HG03280 (cell line): ENCODE measurements at regions not wholly inside any gene's neighbourhood (a gene's known extent, or its start where the extent isn't known, plus 50 kb on each side); places are given as distances from the start of the nearest gene placed in this dataset.

ENCODE experiments used
- ATAC-seq: cut with Tn5 transposase; IDR thresholded peaks from one replicate; pipeline ENCODE4 v1.9.1; 2021; ENCODE audit warnings: mild to moderate bottlenecking, moderate library complexity; ENCODE audit not compliant: unreplicated experiment

DNA sequence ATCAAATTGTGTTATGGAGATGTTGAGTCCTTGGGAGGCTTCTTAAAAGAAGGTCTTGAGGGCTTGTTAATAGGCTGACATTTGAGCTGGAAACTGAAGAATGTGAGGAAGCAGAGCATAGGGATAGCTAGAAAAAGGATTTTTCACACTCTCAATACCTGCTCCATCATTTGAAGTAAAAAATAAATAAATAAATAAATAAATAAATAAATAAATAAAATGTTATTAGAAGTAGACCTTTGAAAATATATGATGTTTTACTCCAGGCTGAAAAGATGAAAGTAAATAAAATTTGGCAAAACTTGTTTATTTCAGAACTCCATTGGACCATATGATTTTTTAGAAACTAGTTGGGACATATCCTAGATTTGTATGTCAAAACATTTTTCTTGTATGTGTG, 1757.8 kb upstream of the TENM3 start:
- ATAC-seq = no peak

DNA sequence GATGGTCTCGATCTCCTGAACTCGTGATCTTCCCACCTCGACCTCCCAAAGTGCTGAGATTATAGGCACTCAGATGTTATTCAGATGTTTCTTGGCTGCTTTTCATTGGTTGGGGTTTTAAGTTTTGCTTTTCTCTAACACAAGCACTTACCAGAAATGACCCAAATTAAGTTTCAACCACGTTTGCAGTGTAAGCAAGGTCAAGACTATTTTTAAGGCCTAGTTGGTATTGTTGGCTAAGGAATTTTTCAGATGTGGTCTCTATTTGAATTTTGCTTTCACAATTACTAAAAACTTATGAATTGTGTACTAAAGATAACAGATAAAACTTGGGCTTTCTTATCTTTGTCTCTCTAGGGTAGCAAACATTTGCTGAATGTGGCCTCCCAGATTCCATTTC, 1756.9 kb upstream of the TENM3 start:
- no peak for ATAC-seq

- no peak for ATAC-seq
These were observed 1753.4 kb upstream of the TENM3 start for GRCh38 chr4:180489787-180490186.

GRCh38 chr4:180491210-180491609, 1752.0 kb upstream of the TENM3 start:
- ATAC-seq = no peak

- ATAC-seq = no peak
These were observed 1749.9 kb upstream of the TENM3 start for GRCh38 chr4:180493299-180493698.

GRCh38 chr4:180500154-180500553, 1743.0 kb upstream of the TENM3 start:
- ATAC-seq = no peak

DNA sequence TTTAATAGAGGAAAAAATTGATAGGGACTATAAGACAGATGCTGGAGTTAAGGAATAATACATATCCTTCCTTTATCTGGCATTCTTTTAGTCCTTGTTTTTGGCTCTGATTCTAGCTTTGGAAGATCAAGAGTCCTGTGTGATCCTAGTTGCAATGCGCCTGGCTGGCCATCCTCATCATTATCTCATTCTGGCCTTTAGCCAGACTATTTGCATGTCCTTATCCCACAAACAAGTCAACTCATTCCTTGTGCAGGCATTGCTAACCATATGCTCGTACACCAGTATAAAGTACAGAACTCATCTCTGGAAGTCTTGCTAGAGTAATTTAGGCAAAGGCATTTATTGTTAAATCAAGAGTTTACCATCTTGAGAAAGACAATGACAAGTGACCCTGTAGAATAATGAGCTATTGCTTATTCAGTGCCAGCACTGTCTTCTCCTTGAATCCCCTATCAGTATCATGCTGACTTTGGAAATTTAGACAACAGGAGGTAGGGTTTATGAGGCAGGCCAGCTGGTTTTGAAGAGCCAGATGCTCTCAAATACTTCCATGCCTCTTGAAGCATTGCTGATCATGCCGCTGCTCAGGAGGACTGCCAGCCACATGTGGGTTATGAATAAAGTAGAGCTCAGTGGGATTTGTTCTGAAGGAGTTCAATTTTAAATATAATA, 1730.3 kb upstream of the TENM3 start:
- no peak for ATAC-seq

DNA sequence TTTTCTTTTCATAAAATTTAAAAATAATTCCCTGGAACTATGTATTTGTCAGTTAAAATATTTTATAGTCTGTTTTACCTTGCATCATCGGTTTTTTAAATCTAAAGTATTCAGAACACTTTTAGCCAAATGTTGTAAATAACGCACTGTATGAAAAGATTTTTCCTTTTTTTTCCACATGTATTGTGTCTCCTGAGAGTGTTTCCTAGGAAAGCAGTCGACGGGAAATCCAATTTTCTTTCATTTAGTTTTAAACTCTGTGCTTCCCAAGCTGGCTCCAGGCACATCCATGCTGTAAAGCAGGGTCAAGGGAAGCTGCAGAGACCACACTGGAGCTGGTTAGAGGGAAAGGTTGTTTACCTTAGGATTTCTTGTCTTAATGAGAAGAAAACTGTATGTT, 1724.3 kb upstream of the TENM3 start:
- no peak for ATAC-seq

- ATAC-seq = no peak
These were observed 1722.0 kb upstream of the TENM3 start for GRCh38 chr4:180521181-180521580.

- ATAC-seq = no peak
These were observed 1717.6 kb upstream of the TENM3 start for GRCh38 chr4:180525523-180526077.

DNA sequence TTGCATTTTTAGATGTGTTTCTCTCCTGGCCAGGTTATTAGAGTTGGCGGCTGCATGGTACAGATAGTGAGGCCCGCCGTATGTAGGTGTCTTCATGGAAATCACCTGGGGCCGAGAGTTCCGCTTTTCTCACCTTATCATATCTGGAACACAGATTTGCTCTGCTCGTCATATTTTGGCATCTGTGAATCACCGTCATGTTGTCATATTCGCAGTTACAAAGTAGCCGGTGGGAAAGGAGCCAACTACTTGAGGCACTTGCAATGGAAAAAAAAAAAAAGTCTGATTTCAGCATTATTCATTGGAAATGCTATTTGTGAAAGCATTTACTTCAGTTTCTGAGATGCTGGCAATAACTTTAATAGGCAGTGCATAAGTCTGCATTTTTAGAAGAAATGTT, 1715.2 kb upstream of the TENM3 start:
- no peak for ATAC-seq

- no peak for ATAC-seq
These were observed 1712.4 kb upstream of the TENM3 start for GRCh38 chr4:180530787-180531186.

DNA sequence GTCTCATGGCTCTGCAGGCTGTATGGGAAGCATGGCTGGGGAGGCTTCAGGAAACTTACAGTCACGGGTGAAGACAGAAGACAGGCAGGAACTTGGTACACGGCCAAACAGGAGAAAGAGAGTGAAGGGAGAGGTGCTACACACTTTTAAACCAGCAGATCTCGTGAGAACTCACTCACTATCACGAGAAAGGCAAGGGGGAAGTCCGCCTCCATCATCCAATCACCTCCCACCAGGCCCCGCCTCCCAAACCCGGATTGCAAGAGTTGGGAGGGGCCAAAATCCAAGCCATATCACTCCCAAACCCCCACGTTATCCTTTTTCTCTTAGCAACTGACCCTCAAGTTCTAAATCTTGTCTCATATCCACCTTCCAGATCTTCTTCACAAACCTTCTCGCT, 1710.5 kb upstream of the TENM3 start:
- no peak for ATAC-seq

DNA sequence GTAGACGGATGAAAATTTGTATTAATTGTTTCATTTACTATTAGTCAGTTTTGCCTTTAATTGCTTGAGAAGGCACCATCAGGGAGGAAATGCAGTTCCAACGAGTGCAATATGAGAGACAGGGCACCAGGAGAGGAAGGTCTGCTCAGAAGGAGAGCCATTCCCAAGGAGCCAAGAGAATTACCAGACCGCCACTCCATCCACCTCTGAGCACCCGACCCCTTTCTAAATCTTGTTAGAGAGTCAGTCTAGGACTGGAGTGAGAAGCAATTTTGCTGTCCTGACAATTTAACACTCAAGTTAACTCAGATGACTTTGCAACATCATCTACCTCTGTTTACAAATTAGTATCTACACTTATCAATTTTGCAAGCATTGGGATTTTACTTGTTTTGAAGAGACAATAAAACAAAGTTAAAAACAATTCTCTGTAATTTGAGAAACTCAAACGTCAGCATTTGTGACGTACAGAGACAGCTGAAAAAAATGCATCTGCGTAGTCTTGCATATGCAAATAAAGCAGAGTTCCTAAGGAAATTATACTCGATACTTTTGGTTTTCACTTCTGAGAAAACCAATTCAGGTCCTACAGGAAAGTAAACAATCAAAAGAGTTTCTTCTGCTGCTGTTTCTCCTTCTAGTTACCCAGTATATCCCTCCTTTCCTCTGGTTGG, 1704.7 kb upstream of the TENM3 start:
- ATAC-seq = no peak

GRCh38 chr4:180539284-180539683, 1703.9 kb upstream of the TENM3 start:
- no peak for ATAC-seq

DNA sequence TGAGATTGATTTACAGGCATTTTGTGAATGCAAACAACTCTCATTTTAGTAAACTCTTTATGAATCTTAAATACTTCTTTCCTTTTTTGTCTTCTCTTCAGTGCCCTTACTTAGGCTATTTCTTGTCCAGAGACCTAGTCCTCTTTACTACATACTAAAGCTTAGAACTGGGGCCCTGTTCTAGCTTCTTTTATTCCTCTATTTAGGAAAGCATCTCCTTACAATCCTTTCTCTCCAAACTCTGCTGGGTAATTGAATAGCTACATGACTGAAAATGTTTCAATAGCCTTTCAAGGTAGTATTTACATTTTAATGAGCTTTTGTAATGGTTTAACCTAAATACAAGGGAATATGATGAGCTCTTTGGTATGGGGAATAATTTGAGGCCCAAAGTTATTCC, 1701.5 kb upstream of the TENM3 start:
- no peak for ATAC-seq

GRCh38 chr4:180542445-180543100, 1700.6 kb upstream of the TENM3 start:
- no peak for ATAC-seq

- no peak for ATAC-seq
These were observed 1693.1 kb upstream of the TENM3 start for GRCh38 chr4:180550106-180550505.

- ATAC-seq = no peak
These were observed 1685.9 kb upstream of the TENM3 start for GRCh38 chr4:180557348-180557747.

DNA sequence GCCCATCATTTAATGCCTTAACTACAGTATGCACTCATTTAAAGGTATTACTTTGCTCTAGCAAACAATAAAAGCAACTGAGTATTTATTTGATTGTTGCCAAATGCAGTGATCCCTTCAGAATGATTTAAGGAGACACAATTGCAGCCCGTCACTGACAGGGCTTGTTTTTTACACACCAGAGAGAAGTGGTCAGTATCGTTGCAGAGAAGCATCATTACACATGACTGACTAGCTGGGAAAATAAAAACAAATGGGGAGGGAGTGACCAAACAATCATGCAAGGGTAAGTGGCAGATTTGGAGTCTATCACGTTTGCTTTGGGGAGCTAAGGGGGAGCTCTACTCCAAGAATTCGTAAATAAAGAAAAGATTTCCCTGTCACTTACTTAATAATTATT, 1685.3 kb upstream of the TENM3 start:
- ATAC-seq = no peak

GRCh38 chr4:180558427-180558826, 1684.8 kb upstream of the TENM3 start:
- ATAC-seq = no peak

DNA sequence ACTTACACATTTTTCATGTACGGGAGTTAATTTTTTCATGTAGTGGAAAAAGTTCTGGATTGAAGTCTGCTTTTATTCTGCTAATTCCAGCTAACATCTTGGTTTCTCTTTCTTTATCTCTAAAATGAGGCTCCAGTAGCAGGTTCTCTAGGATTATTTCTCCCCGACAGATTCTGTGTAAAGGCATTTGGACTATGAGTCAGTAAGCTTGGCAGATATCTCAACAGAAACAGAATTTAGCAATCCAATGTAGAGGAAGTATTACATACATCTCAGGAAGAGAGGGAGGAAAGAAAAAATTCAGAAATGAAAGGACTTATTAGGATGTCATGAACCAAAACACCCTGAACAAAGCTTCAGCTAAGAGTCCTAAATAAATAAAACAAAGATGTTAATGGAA, 1682.3 kb upstream of the TENM3 start:
- ATAC-seq = no peak
